ENCODE measurements at regions not wholly inside any gene's neighbourhood (a gene's known extent, or its start where the extent isn't known, plus 50 kb on each side); places are given as distances from the start of the nearest gene placed in this dataset.

DNA sequence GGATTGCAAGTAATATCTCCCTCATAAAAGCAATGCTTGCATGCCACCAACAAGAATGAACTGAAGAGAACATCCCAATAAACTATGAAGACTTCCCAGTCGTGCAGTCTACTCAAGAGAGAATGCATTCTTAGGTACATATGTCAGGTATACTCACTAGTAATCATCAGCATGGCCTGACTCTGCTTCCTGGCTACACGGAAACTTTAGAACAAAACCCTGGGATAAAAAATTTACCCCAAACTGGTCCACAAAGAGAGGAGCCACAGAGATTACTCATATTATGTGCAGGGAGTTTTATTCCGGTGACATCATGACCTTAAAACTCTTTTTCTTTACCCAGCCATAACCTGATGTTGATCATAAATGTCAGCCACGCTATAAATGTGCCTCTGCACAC is 57.5 kb upstream of the PAPPA start:
- no peak for DNase-seq

DNA sequence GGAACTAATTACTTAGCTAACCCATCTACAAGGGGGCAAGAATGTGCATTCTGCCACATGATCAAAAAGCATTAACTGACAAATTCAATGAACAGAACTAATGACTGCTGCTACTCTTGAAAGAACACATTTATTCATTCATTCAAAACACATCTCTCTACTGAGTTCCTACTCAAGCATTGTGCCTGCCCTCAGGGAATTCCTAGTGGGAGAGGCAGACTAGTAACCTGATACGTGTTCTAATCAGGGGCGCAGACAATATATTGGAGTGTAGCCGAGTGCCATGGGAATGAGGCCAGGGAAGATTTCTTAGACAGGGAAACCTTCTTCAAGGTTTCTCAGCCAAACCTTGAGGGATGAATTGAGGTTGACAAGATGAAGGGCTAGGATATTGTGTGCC is 56.7 kb upstream of the PAPPA start:
- DNase-seq, result no peak

DNA sequence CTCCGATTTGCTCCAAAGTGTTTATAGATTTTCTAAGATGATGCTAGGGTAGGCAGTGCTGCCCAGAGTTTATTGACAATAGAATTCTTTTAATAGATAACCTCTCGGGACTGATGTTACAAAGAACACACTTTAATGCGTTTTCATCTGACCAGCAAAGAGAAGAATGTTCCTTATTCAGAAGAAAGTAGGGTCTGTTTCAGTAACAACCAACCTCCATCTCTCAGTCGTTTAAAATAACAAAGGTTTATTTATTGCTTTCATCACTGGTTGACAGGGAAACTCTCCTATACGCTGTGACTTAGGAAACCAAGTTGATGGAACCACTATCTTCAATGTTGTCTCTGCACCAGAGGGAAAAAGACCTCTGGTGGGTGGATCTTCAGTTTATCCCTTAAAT is 55.1 kb upstream of the PAPPA start:
- DNase-seq, result no peak

DNA sequence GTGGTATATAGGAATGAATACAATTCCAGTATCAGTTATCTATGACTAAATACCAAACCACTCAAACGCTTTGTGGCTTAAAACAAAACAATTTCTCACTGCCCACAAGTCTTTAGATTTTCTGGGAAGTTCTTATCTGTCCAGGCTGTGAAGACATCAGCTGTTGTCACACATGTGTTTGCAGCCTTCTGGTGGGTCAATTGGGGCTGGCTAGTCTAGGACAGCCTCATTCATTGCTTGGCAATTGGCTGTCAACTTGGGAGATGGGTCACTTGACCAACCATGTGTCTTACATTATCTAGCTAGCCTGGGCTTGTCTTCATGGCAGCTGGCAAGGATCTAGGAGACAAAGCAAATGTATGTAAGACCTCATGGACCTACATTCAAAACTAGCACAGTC is 53.8 kb upstream of the PAPPA start:
- no peak for DNase-seq

DNA sequence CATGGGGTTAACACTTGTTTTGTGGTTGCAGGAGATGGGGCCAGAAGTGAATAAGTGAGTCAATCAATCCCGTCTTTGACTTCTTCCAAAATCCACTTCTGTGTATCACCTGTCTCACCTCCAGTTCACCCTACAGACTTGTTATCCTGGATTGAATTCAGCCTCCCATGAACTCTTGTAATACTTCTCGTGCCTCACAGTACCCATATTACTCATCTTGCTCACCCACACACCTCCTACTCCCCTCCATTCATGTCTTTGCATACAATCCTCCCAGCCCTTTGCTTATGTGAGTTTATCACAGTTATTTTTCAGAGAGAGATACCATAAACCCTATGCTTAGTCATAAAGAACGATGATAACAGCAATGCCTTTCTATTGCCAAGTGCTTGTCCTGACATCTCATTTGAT is 52.9 kb upstream of the PAPPA start:
- no peak for DNase-seq

DNA sequence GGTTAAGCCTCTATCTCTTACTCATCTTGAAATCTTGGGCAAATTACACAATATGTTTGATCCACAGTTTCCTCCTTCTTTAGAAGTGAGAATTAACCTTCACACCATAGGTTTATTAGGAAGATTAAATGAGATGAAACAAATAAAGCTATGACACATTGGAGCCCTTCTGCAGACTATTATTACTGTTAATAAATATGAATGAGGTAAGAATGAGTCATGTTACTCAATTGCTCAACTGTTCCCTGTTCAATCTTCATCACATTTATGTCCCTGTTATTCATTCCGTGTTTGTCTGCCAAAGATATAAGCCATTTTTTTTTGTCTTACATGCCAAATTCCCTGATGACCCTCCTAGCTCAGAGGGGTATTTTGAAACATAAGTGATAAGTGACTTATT is 52.1 kb upstream of the PAPPA start:
- DNase-seq, result no peak

DNA sequence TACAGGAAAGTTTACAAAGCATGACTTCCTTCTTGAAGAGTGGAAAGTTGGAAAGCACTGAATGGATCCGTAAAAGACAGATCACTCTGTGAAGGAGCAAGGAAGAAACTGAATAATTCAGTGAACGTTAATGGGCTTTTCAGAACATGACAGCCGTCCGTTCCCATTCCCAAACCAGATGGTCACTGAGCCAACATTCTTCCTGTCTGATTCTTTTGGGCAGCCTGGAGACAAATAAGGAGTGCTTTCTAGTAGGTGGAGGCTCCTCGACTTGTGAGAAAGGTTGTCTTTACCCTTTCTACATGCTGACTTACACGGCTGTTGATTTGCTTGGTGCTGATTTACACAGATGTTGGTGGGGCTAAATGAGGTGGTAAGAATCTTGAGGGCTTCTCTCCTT is 51.0 kb upstream of the PAPPA start:
- no peak for DNase-seq
